CD4-positive, alpha-beta memory T cell (primary cell): ENCODE measurements at regions not wholly inside any gene's neighbourhood (a gene's known extent, or its start where the extent isn't known, plus 50 kb on each side); places are given as distances from the start of the nearest gene placed in this dataset.
"Not testable (repeated sequence)": the region's sequence is repeated elsewhere in the genome, so short reads cannot be mapped to it uniquely, and the experiment has no call there.

ENCODE experiments used
- CTCF ChIA-PET: fragments of 350-600 bp; sonication (Branson Sonifier 250); formaldehyde crosslinking; loops from one replicate; lab custom pipeline; 2021; ENCODE audit warnings: inconsistent platforms; ENCODE audit not compliant: partially characterized antibody; lab: Charles Lee
- POLR2A ChIA-PET: fragments of 350-600 bp; sonication (Branson Sonifier 250); formaldehyde crosslinking; loops from one replicate; lab custom pipeline; 2021; ENCODE audit not compliant: partially characterized antibody; lab: Charles Lee
- DNase-seq, 5 donors: peaks; one replicate each; pipeline versions ENCODE4 v3.0.0 to v3.0.0-alpha.2; 2020 to 2022; ENCODE audit warnings: mixed read lengths in 1 of 5
- H3K27ac ChIP-seq: one replicate; pipeline ENCODE4 v1.7.0; 2013; ENCODE audit warnings: low read depth, low read length
- H3K27me3 ChIP-seq: 2 replicates; pipeline ENCODE4 v1.7.0; 2013; ENCODE audit warnings: mild to moderate bottlenecking, low read length, moderate library complexity; ENCODE audit not compliant: insufficient read depth
- H3K36me3 ChIP-seq: 2 replicates; pipeline ENCODE4 v1.7.0; 2013; ENCODE audit warnings: mild to moderate bottlenecking, low read length, moderate library complexity; ENCODE audit not compliant: insufficient read depth
- H3K4me1 ChIP-seq: 2 replicates; pipeline ENCODE4 v1.7.0; 2013; ENCODE audit warnings: mild to moderate bottlenecking, low read length, moderate library complexity; ENCODE audit not compliant: insufficient read depth
- H3K4me3 ChIP-seq, 2 donors: one replicate each; pipeline ENCODE4 v1.7.0; 2013; ENCODE audit warnings: low read length in 2 of 2, mild to moderate bottlenecking in 1 of 2
- H3K9me3 ChIP-seq, 2 donors: one replicate each; pipeline ENCODE4 v1.7.0; 2013; ENCODE audit warnings: low read length in 2 of 2, control low read depth in 1 of 2; ENCODE audit not compliant: control insufficient read depth in 1 of 2
- H3K27ac Mint-ChIP-seq, 7 donors: one replicate each; pipeline ENCODE4 v1.8.0; 2020 to 2021; ENCODE audit warnings: mixed read lengths in 7 of 7, mild to moderate bottlenecking in 6 of 7, inconsistent platforms in 3 of 7, moderate library complexity in 3 of 7
- H3K27me3 Mint-ChIP-seq, 2 donors: one replicate each; pipeline ENCODE4 v1.8.0; 2020 to 2021; ENCODE audit warnings: mixed read lengths in 2 of 2
- H3K36me3 Mint-ChIP-seq, 2 donors: one replicate each; pipeline ENCODE4 v1.8.0; 2020 to 2021; ENCODE audit warnings: mixed read lengths in 2 of 2, inconsistent platforms in 1 of 2, mild to moderate bottlenecking in 1 of 2
- H3K4me1 Mint-ChIP-seq, 4 donors: one replicate each; pipeline ENCODE4 v1.8.0; 2020 to 2021; ENCODE audit warnings: mixed read lengths in 4 of 4, mild to moderate bottlenecking in 1 of 4
- H3K4me3 Mint-ChIP-seq, 8 donors: one replicate each; pipeline ENCODE4 v1.8.0; 2020 to 2021; ENCODE audit warnings: mixed read lengths in 8 of 8, mild to moderate bottlenecking in 7 of 8, moderate library complexity in 6 of 8, inconsistent platforms in 3 of 8
- H3K9me3 Mint-ChIP-seq, 8 donors: one replicate each; pipeline ENCODE4 v1.8.0; 2020 to 2021; ENCODE audit warnings: mixed read lengths in 8 of 8, mild to moderate bottlenecking in 5 of 8, inconsistent platforms in 3 of 8, moderate library complexity in 1 of 8
- intact Hi-C: fragments of 100-400 bp; cut with micrococcal nuclease; formaldehyde crosslinking; loops from one replicate; pipeline ENCODE4 v1.15.1; 2023

- POLR2A ChIA-PET, result no interaction called here
- no peaks in the 10 kb centered on the region for H3K36me3 ChIP-seq
- no peak overlapping the region for H3K4me3 Mint-ChIP-seq
These were observed 172.2 kb upstream of the ANKRD55 start for GRCh38 chr5:56405116-56405908.

GRCh38 chr5:56402266-56403220, 169.4 kb upstream of the ANKRD55 start:
- no peaks in the 10 kb centered on the region for H3K27me3 ChIP-seq
- H3K4me3 ChIP-seq, result no peak overlapping the region
- H3K9me3 ChIP-seq, result no peaks in the 10 kb centered on the region
- intact Hi-C loops, result no loop called here
- no peak overlapping the region for H3K4me3 Mint-ChIP-seq
- H3K27ac Mint-ChIP-seq, result no peak overlapping the region
- no peaks in the 10 kb centered on the region for H3K36me3 ChIP-seq
- ChIA-PET CTCF (interaction anchor here (0.6 kb wide), 1 partner anchor 29 kb away, joined by 3 read pairs; no protein-coding TSS in a partner anchor), POLR2A (no interaction called here)
- H3K36me3 Mint-ChIP-seq, result no peaks in the 10 kb centered on the region
- H3K27me3 Mint-ChIP-seq, result no peaks in the 10 kb centered on the region
- DNase-seq, result no peak
- no peaks in the 10 kb centered on the region for H3K9me3 Mint-ChIP-seq
- H3K27ac ChIP-seq, result no peak overlapping the region
- peaks cover 0 to 2% (median 0%) of the 10 kb centered on the region in 4 donors for H3K4me1 Mint-ChIP-seq
- no peaks in the 10 kb centered on the region for H3K4me1 ChIP-seq

More at GRCh38 chr5:56405116-56405908, 172.2 kb upstream of the ANKRD55 start:
- no peaks in the 10 kb centered on the region for H3K9me3 Mint-ChIP-seq
- intact Hi-C loops, result no loop called here
- no peaks in the 10 kb centered on the region for H3K9me3 ChIP-seq
- H3K27me3 Mint-ChIP-seq, result no peaks in the 10 kb centered on the region
- no peaks in the 10 kb centered on the region for H3K27me3 ChIP-seq
- H3K4me1 Mint-ChIP-seq, result no peaks in the 10 kb centered on the region
- no peak overlapping the region for H3K27ac ChIP-seq
- DNase-seq, result no peak
- no peaks in the 10 kb centered on the region for H3K4me1 ChIP-seq
- no peaks in the 10 kb centered on the region for H3K36me3 Mint-ChIP-seq
- H3K27ac Mint-ChIP-seq, result no peak overlapping the region
- CTCF ChIA-PET, result no interaction called here
- H3K4me3 ChIP-seq, result no peak overlapping the region

DNA sequence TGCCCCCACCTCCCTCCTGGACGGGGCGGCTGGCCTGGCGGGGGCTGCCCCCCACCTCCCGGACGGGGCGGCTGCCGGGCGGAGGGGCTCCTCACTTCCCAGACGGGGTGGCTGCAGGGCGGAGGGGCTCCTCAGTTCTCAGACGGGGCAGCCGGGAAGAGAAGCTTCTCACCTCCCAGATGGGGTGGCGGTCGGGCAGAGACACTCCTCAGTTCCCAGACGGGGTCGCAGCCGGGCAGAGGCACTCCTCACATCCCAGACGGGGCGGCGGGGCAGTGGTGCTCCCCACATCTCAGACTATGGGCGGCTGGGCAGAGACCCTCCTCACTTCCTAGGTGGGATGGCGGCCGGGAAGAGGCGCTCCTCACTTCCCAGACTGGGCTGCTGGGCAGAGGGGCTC, 164.7 kb upstream of the ANKRD55 start:
- H3K9me3 ChIP-seq, H3K4me1 ChIP-seq, CTCF ChIA-PET, DNase-seq, H3K27ac Mint-ChIP-seq, H3K4me3 Mint-ChIP-seq, H3K27me3 Mint-ChIP-seq, H3K27ac ChIP-seq, POLR2A ChIA-PET, H3K4me3 ChIP-seq, H3K27me3 ChIP-seq, H3K4me1 Mint-ChIP-seq, H3K36me3 ChIP-seq, H3K36me3 Mint-ChIP-seq, intact Hi-C loops: not testable (repeated sequence)
- H3K9me3 Mint-ChIP-seq, result peaks cover 2 to 34% (median 26%) of the 10 kb centered on the region in 8 donors

DNA sequence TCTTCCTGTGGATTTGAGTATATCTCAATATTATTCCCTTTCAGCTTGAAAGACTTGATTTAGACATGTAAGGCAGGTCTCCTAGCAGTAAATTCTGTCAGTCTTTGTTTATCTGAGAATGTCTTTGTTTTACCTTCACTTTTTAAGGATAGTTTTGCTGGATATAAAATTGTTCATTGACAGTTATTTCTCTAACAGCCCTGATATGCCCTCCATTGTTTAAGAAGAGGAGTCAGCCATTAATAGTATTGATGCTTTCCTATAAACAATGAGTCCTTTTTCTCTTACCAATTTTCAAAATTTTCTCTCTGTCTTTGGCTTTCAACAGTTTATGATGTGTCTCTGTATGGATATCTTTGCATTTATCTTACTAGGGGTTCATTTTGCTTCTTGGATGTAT, 163.5 kb upstream of the ANKRD55 start:
- ChIA-PET CTCF (no interaction called here), POLR2A (no interaction called here)
- Histone ChIP-seq H3K27me3 (no peaks in the 10 kb centered on the region), H3K4me1 (no peaks in the 10 kb centered on the region), H3K27ac (no peak overlapping the region), H3K9me3 (no peaks in the 10 kb centered on the region), H3K4me3 (no peak overlapping the region), H3K36me3 (no peaks in the 10 kb centered on the region)
- DNase-seq, result no peak
- Mint-ChIP-seq H3K4me1 (peaks cover 2 to 9% (median 5%) of the 10 kb centered on the region in 4 donors), H3K9me3 (peaks cover 4 to 39% (median 26%) of the 10 kb centered on the region in 8 donors), H3K4me3 (no peak overlapping the region), H3K27me3 (no peaks in the 10 kb centered on the region), H3K36me3 (peaks cover 0 to 4% of the 10 kb centered on the region in 2 donors), H3K27ac (no peak overlapping the region)
- intact Hi-C loops, result no loop called here

DNA sequence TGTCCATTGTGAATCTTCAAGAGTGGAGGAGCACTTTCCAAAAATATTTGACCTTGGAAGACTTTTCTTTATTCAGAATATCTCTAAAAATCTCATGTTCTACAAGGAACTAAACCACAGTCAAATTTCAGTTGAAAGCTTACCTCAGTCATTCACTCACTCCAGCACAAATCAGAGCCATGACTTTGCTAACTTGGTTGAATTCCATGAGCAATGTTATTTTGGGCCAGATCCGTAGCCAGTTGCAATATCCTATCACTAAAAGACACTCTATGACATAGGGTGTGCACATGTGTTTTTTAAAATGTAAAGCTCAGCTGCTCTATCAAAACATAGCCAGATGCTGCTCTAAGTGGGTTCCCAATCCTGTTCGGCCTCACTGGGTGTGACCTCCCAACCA, 156.1 kb upstream of the ANKRD55 start:
- no peak overlapping the region for H3K4me3 Mint-ChIP-seq
- no peaks in the 10 kb centered on the region for H3K36me3 Mint-ChIP-seq
- Histone ChIP-seq H3K4me1 (no peaks in the 10 kb centered on the region), H3K27ac (no peak overlapping the region), H3K36me3 (no peaks in the 10 kb centered on the region), H3K27me3 (no peaks in the 10 kb centered on the region), H3K4me3 (no peak overlapping the region), H3K9me3 (no peaks in the 10 kb centered on the region)
- H3K4me1 Mint-ChIP-seq, result peaks cover 0 to 9% (median 5%) of the 10 kb centered on the region in 4 donors
- no peak for DNase-seq
- H3K27ac Mint-ChIP-seq, result no peak overlapping the region
- ChIA-PET POLR2A (no interaction called here), CTCF (no interaction called here)
- intact Hi-C loops, result no loop called here
- H3K9me3 Mint-ChIP-seq, result peaks cover 0 to 13% (median 5%) of the 10 kb centered on the region in 8 donors
- H3K27me3 Mint-ChIP-seq, result no peaks in the 10 kb centered on the region

- no peak overlapping the region for H3K4me3 Mint-ChIP-seq
- H3K36me3 ChIP-seq, result no peaks in the 10 kb centered on the region
- DNase-seq, result no peak
- ChIA-PET CTCF (no interaction called here), POLR2A (no interaction called here)
- no peaks in the 10 kb centered on the region for H3K36me3 Mint-ChIP-seq
- H3K9me3 ChIP-seq, result no peaks in the 10 kb centered on the region
- intact Hi-C loops, result no loop called here
- no peaks in the 10 kb centered on the region for H3K27me3 Mint-ChIP-seq
- no peak overlapping the region for H3K27ac Mint-ChIP-seq
- H3K4me1 ChIP-seq, result no peaks in the 10 kb centered on the region
- no peak overlapping the region for H3K27ac ChIP-seq
- no peak overlapping the region for H3K4me3 ChIP-seq
- peaks cover 0 to 6% (median under 1%) of the 10 kb centered on the region in 8 donors for H3K9me3 Mint-ChIP-seq
- no peaks in the 10 kb centered on the region for H3K27me3 ChIP-seq
- peaks cover 0 to 7% (median 5%) of the 10 kb centered on the region in 4 donors for H3K4me1 Mint-ChIP-seq
These were observed 155.3 kb upstream of the ANKRD55 start for GRCh38 chr5:56388229-56388985.

- CTCF ChIA-PET, result no interaction called here
These were observed 152.9 kb upstream of the ANKRD55 start for GRCh38 chr5:56386046-56386445.

More at GRCh38 chr5:56386046-56386445, 152.9 kb upstream of the ANKRD55 start:
- no peak overlapping the region for H3K27ac ChIP-seq
- POLR2A ChIA-PET, result no interaction called here
- H3K9me3 Mint-ChIP-seq, result no peaks in the 10 kb centered on the region
- no peaks in the 10 kb centered on the region for H3K27me3 ChIP-seq
- no peak overlapping the region for H3K4me3 Mint-ChIP-seq
- H3K4me3 ChIP-seq, result no peak overlapping the region
- no peaks in the 10 kb centered on the region for H3K4me1 Mint-ChIP-seq
- no peak for DNase-seq
- H3K36me3 ChIP-seq, result no peaks in the 10 kb centered on the region
- H3K27ac Mint-ChIP-seq, result no peak overlapping the region
- no peaks in the 10 kb centered on the region for H3K4me1 ChIP-seq
- peaks cover 0 to 2% of the 10 kb centered on the region in 2 donors for H3K27me3 Mint-ChIP-seq
- no peaks in the 10 kb centered on the region for H3K36me3 Mint-ChIP-seq
- no peaks in the 10 kb centered on the region for H3K9me3 ChIP-seq
- intact Hi-C loops, result no loop called here
